HUES48 (cell line): ENCODE measurements at regions not wholly inside any gene's neighbourhood (a gene's known extent, or its start where the extent isn't known, plus 50 kb on each side); places are given as distances from the start of the nearest gene placed in this dataset.

Experiments
- H3K27ac ChIP-seq: one replicate; pipeline ENCODE4 v1.7.0; 2013; ENCODE audit warnings: low read depth, low read length, inconsistent platforms
- H3K27me3 ChIP-seq: 2 replicates; pipeline ENCODE4 v1.6.1; 2013; ENCODE audit warnings: mild to moderate bottlenecking, low read length; ENCODE audit not compliant: control insufficient read depth, insufficient read depth
- H3K36me3 ChIP-seq: 2 replicates; pipeline ENCODE4 v1.6.1; 2013; ENCODE audit warnings: low read length; ENCODE audit not compliant: control insufficient read depth, insufficient read depth
- H3K4me1 ChIP-seq: 2 replicates; pipeline ENCODE4 v1.6.1; 2013; ENCODE audit warnings: mild to moderate bottlenecking, low read length; ENCODE audit not compliant: control insufficient read depth, insufficient read depth
- H3K4me3 ChIP-seq: 2 replicates; pipeline ENCODE4 v1.5.1; 2013; ENCODE audit warnings: mild to moderate bottlenecking, low read depth, low read length
- H3K9ac ChIP-seq: 2 replicates; pipeline ENCODE4 v1.6.1; 2013; ENCODE audit warnings: mild to moderate bottlenecking, low read depth, low read length, moderate library complexity
- H3K9me3 ChIP-seq: 2 replicates; pipeline ENCODE4 v1.6.1; 2013; ENCODE audit warnings: low read length; ENCODE audit not compliant: control insufficient read depth, insufficient read depth

- Histone ChIP-seq H3K4me3 (no peak overlapping the region), H3K27ac (no peak overlapping the region), H3K9ac (no peak overlapping the region), H3K9me3 (no peaks in the 10 kb centered on the region), H3K4me1 (peaks cover 5% of the 10 kb centered on the region), H3K36me3 (no peaks in the 10 kb centered on the region), H3K27me3 (no peaks in the 10 kb centered on the region)
Measured at GRCh38 chr3:157956850-157957249, 149.4 kb downstream of the SHOX2 start.

DNA sequence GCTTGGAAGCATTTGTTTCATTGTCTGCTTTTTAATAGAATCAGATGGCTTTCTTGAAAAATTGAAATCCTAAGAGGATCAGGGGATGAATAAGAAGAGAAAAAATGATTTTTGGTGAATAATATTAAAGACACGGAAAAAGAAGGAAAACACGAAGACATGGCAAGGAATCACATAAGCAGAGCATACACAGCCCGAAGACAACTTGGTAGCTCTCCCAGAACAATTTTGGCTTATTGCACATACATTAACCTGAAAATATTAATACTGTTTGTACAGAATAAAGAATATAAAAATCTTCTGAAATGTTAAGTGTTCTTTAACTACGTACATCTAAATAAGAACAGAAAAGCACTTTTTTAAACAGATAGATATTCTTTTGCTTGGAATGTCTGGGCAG lies 150.0 kb downstream of the SHOX2 start:
- Histone ChIP-seq H3K4me1 (peaks cover 5% of the 10 kb centered on the region), H3K27ac (no peak overlapping the region), H3K9me3 (no peaks in the 10 kb centered on the region), H3K27me3 (no peaks in the 10 kb centered on the region), H3K9ac (no peak overlapping the region), H3K36me3 (no peaks in the 10 kb centered on the region), H3K4me3 (no peak overlapping the region)

GRCh38 chr3:157953565-157953964 lies 152.7 kb downstream of the SHOX2 start:
- Histone ChIP-seq H3K9ac (no peak overlapping the region), H3K36me3 (no peaks in the 10 kb centered on the region), H3K4me3 (no peak overlapping the region), H3K4me1 (peaks cover 4% of the 10 kb centered on the region), H3K27ac (no peak overlapping the region), H3K27me3 (no peaks in the 10 kb centered on the region), H3K9me3 (no peaks in the 10 kb centered on the region)

GRCh38 chr3:157948605-157949383 lies 157.4 kb downstream of the SHOX2 start:
- no peaks in the 10 kb centered on the region for H3K4me1 ChIP-seq
- no peaks in the 10 kb centered on the region for H3K36me3 ChIP-seq
- no peaks in the 10 kb centered on the region for H3K9me3 ChIP-seq
- H3K27ac ChIP-seq, result no peak overlapping the region
- no peak overlapping the region for H3K9ac ChIP-seq
- no peaks in the 10 kb centered on the region for H3K27me3 ChIP-seq
- no peak overlapping the region for H3K4me3 ChIP-seq

DNA sequence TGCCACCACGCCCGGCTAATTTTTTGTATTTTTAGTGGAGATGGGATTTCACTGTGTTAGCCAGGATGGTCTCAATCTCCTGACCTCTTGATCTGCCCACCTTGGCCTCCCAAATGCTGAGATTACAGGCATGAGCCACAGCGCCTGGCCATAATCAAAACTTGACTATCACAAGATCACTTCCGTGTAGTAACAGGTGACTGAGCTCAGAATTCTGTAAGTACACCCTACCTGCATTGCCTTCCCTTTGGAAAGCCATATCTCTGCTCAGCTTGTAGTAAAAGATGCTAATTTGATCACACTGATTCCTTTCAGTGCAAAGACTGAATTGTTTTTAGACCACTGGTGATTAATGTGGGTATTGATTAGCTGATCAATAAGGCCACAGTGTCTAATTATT lies 167.1 kb downstream of the SHOX2 start:
- H3K27me3 ChIP-seq, result no peaks in the 10 kb centered on the region
- H3K9ac ChIP-seq, result no peak overlapping the region
- no peaks in the 10 kb centered on the region for H3K36me3 ChIP-seq
- H3K4me1 ChIP-seq, result no peaks in the 10 kb centered on the region
- no peak overlapping the region for H3K27ac ChIP-seq
- H3K9me3 ChIP-seq, result no peaks in the 10 kb centered on the region
- no peak overlapping the region for H3K4me3 ChIP-seq

DNA sequence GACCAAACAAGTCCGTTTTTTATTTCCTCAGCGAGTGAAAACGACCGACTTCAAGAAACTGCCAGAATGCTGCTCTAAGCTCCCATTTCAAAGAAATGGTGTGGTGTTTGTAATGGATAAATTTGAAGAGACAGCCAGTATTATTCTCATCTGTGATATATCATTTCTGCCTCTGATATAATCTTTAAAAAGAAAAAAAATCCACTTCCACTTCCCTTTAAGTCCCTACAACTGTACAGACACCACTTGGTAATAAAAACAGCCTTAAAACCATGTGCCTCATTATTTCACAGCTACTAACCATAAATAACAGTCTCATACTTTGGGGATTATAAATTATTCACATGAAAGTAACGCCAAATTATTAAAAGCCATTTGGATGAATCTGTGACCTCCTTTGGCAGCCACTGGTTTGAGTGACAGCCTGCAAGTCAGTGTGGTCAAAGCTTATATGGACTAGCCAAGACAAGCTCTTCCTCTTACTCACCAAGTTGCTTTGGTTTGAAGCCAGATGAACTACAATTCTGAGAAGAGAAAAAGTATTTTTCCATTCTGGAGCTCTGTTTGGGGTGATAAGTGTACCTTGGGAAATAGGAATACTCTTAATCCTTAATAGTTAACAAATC lies 168.0 kb downstream of the SHOX2 start:
- no peaks in the 10 kb centered on the region for H3K9me3 ChIP-seq
- H3K4me3 ChIP-seq, result no peak overlapping the region
- no peaks in the 10 kb centered on the region for H3K4me1 ChIP-seq
- H3K9ac ChIP-seq, result no peak overlapping the region
- H3K27ac ChIP-seq, result no peak overlapping the region
- H3K27me3 ChIP-seq, result no peaks in the 10 kb centered on the region
- H3K36me3 ChIP-seq, result no peaks in the 10 kb centered on the region

DNA sequence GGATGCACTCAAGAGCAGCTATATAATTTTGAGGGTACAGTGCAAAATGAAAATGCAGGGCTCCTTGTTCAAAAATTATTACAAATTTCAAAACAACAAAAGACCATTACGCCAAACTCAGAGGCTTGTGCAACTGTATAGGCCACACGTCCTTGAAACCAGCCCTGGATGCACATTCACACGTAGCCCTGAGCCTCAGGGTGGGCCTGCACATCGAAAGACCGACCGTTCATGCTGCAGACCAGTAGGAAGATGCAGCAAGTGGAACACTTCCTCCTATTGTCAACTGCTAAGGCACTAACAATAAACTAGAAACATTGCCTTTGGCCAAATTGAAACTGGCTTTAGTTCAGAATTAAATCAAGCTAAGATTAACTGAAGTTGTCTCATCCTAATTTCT lies 174.7 kb downstream of the SHOX2 start:
- Histone ChIP-seq H3K36me3 (no peaks in the 10 kb centered on the region), H3K27ac (no peak overlapping the region), H3K9me3 (no peaks in the 10 kb centered on the region), H3K9ac (no peak overlapping the region), H3K27me3 (no peaks in the 10 kb centered on the region), H3K4me1 (no peaks in the 10 kb centered on the region), H3K4me3 (no peak overlapping the region)

- Histone ChIP-seq H3K4me1 (no peaks in the 10 kb centered on the region), H3K4me3 (no peak overlapping the region), H3K27me3 (no peaks in the 10 kb centered on the region), H3K9me3 (no peaks in the 10 kb centered on the region), H3K27ac (no peak overlapping the region), H3K9ac (no peak overlapping the region), H3K36me3 (no peaks in the 10 kb centered on the region)
Measured at GRCh38 chr3:157930000-157930780, 176.0 kb downstream of the SHOX2 start.

DNA sequence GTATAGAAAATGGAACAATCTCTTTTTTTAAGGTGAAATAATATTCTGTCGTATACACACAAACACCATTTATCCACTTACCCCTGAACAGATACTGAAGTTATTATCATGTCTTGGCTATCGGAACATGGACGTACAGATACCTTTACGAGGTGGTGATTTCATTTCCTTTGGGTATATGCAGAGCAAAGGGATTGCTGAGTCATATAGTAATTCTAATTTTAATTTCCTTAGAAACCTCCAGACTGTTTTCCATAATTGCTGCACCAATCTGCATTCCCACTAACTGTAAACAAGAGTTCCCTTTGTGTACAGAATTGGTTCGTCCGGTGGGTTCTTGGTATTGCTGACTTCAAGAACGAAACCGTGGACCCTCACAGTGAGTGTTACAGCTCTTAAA lies 179.4 kb downstream of the SHOX2 start:
- no peaks in the 10 kb centered on the region for H3K4me1 ChIP-seq
- H3K27ac ChIP-seq, result no peak overlapping the region
- no peak overlapping the region for H3K4me3 ChIP-seq
- H3K36me3 ChIP-seq, result no peaks in the 10 kb centered on the region
- no peaks in the 10 kb centered on the region for H3K9me3 ChIP-seq
- H3K9ac ChIP-seq, result no peak overlapping the region
- H3K27me3 ChIP-seq, result no peaks in the 10 kb centered on the region

GRCh38 chr3:157922614-157923013 lies 183.6 kb downstream of the SHOX2 start:
- Histone ChIP-seq H3K9me3 (no peaks in the 10 kb centered on the region), H3K27ac (no peak overlapping the region), H3K27me3 (no peaks in the 10 kb centered on the region), H3K4me1 (no peaks in the 10 kb centered on the region), H3K9ac (no peak overlapping the region), H3K4me3 (no peak overlapping the region), H3K36me3 (no peaks in the 10 kb centered on the region)

DNA sequence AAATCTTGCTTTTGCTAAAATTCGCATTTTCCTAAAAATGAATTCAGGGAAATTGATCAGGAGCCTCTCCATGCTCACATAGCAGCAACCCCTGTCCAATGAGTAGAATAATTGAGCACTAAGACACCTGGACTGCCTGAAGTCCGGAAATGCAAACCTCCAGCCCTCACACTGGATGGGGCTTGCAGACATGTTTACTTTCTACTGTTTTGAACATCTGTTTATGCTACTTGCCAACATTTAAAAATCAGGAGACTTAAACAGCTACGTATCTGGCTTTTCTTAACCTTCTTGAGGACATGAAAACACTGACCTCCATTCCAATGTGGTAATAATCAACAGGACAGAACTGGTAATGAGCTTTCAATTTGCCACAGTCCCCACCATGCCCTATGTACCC lies 184.4 kb downstream of the SHOX2 start:
- Histone ChIP-seq H3K4me1 (peaks cover 6% of the 10 kb centered on the region), H3K36me3 (no peaks in the 10 kb centered on the region), H3K4me3 (no peak overlapping the region), H3K9me3 (no peaks in the 10 kb centered on the region), H3K9ac (no peak overlapping the region), H3K27me3 (no peaks in the 10 kb centered on the region), H3K27ac (no peak overlapping the region)
